Neural progenitor cell (in vitro differentiated cells): ENCODE measurements at regions not wholly inside any gene's neighbourhood (a gene's known extent, or its start where the extent isn't known, plus 50 kb on each side); places are given as distances from the start of the nearest gene placed in this dataset.

Experiments
- DNase-seq: peaks from one replicate; pipeline ENCODE4 v3.0.0-alpha.2; 2016; ENCODE audit warnings: low spot score
- H2AFZ ChIP-seq: fragments of 200-600 bp; sonication (generic); replicated peaks from 2 replicates; pipeline ENCODE4 v1.6.1; 2016; ENCODE audit warnings: antibody characterized with exemption
- H3F3A ChIP-seq: fragments of 200-600 bp; sonication (generic); 2 replicates; pipeline ENCODE4 v1.6.1; 2016; ENCODE audit warnings: antibody characterized with exemption, low read depth
- H3K27ac ChIP-seq: fragments of 200-600 bp; sonication (generic); 2 replicates; pipeline ENCODE4 v1.5.1; 2016; ENCODE audit warnings: mild to moderate bottlenecking
- H3K27me3 ChIP-seq: fragments of 200-600 bp; sonication (generic); 2 replicates; pipeline ENCODE4 v1.6.1; 2016; ENCODE audit warnings: mild to moderate bottlenecking, moderate library complexity
- H3K36me3 ChIP-seq: fragments of 200-600 bp; sonication (generic); 2 replicates; pipeline ENCODE4 v1.5.1; 2016
- H3K4me1 ChIP-seq: fragments of 200-600 bp; sonication (generic); 2 replicates; pipeline ENCODE4 v1.6.1; 2016; ENCODE audit warnings: mixed run types
- H3K4me2 ChIP-seq: fragments of 200-600 bp; sonication (generic); 2 replicates; pipeline ENCODE4 v1.6.1; 2016
- H3K4me3 ChIP-seq: fragments of 200-600 bp; sonication (generic); 2 replicates; pipeline ENCODE4 v1.5.1; 2016
- H3K79me2 ChIP-seq: fragments of 200-600 bp; sonication (generic); 2 replicates; pipeline ENCODE4 v1.6.1; 2016; ENCODE audit warnings: low read depth
- H3K9ac ChIP-seq: fragments of 200-600 bp; sonication (generic); 2 replicates; pipeline ENCODE4 v1.6.1; 2016
- H3K9me3 ChIP-seq: fragments of 200-600 bp; sonication (generic); 2 replicates; pipeline ENCODE4 v1.5.1; 2016; ENCODE audit warnings: low read depth
- H4K20me1 ChIP-seq: fragments of 200-600 bp; sonication (generic); 2 replicates; pipeline ENCODE4 v1.6.1; 2016; ENCODE audit warnings: low read depth
- H3K27ac Mint-ChIP-seq: 3 replicates; pipeline ENCODE4 v1.8.0; 2021; ENCODE audit warnings: mixed read lengths
- H3K27me3 Mint-ChIP-seq: 2 replicates; pipeline ENCODE4 v1.8.0; 2022; ENCODE audit warnings: low read depth, mild to moderate bottlenecking, inconsistent platforms, moderate library complexity, mixed read lengths; ENCODE audit not compliant: insufficient read depth
- H3K36me3 Mint-ChIP-seq: 3 replicates; pipeline ENCODE4 v1.8.0; 2021; ENCODE audit warnings: mixed read lengths
- H3K4me1 Mint-ChIP-seq: 3 replicates; pipeline ENCODE4 v1.8.0; 2021; ENCODE audit warnings: mixed read lengths
- H3K4me3 Mint-ChIP-seq: 3 replicates; pipeline ENCODE4 v1.8.0; 2021; ENCODE audit warnings: mild to moderate bottlenecking, moderate library complexity, mixed read lengths
- H3K9me3 Mint-ChIP-seq: 3 replicates; pipeline ENCODE4 v1.8.0; 2020; ENCODE audit warnings: mixed read lengths
- CTCF ChIP-seq: fragments of 200-600 bp; sonication (generic); IDR thresholded peaks from 2 replicates; pipeline ENCODE4 v1.5.1; 2017; ENCODE audit warnings: antibody characterized with exemption, mild to moderate bottlenecking
- EZH2 ChIP-seq: fragments of 200-600 bp; sonication (generic); IDR thresholded peaks from 2 replicates; pipeline ENCODE4 v1.6.1; 2017; ENCODE audit warnings: antibody characterized with exemption, mild to moderate bottlenecking, moderate library complexity
- EZH2phosphoT487 ChIP-seq: fragments of 200-600 bp; sonication (generic); IDR thresholded peaks from 2 replicates; pipeline ENCODE4 v1.6.1; 2017; ENCODE audit warnings: antibody characterized with exemption

GRCh38 chr2:18446715-18447114, 113.7 kb downstream of the RDH14 start:
- Histone ChIP-seq H3K27ac (no peak overlapping the region), H3K4me3 (no peak overlapping the region), H4K20me1 (no peaks in the 10 kb centered on the region), H3K27me3 (no peaks in the 10 kb centered on the region), H3K9me3 (no peaks in the 10 kb centered on the region), H3K36me3 (no peaks in the 10 kb centered on the region), H3K9ac (no peak overlapping the region), H3K4me2 (no peak overlapping the region), H3K79me2 (no peaks in the 10 kb centered on the region), H3K4me1 (no peaks in the 10 kb centered on the region), H3F3A (no peaks in the 10 kb centered on the region), H2AFZ (no peak overlapping the region)
- no peak for DNase-seq
- Mint-ChIP-seq H3K36me3 (no peaks in the 10 kb centered on the region), H3K27ac (no peak overlapping the region), H3K27me3 (no peaks in the 10 kb centered on the region), H3K4me1 (no peaks in the 10 kb centered on the region), H3K4me3 (no peak overlapping the region), H3K9me3 (no peaks in the 10 kb centered on the region)
- TF ChIP-seq EZH2 = no peak
- TF ChIP-seq EZH2phosphoT487 = no peak
- TF ChIP-seq CTCF = no peak

- Histone ChIP-seq H3K9ac (no peak overlapping the region), H2AFZ (no peak overlapping the region)
- H3K27me3 Mint-ChIP-seq = no peaks in the 10 kb centered on the region
Observed at GRCh38 chr2:18445433-18446320, 114.8 kb downstream of the RDH14 start.

GRCh38 chr2:18444806-18445205, 115.6 kb downstream of the RDH14 start:
- no peak for DNase-seq
- Mint-ChIP-seq H3K4me3 (no peak overlapping the region), H3K36me3 (no peaks in the 10 kb centered on the region), H3K9me3 (no peaks in the 10 kb centered on the region), H3K4me1 (no peaks in the 10 kb centered on the region), H3K27me3 (no peaks in the 10 kb centered on the region), H3K27ac (no peak overlapping the region)
- Histone ChIP-seq H3K4me2 (no peak overlapping the region), H3K79me2 (no peaks in the 10 kb centered on the region), H3K36me3 (no peaks in the 10 kb centered on the region), H4K20me1 (no peaks in the 10 kb centered on the region), H3K4me3 (no peak overlapping the region), H3K4me1 (no peaks in the 10 kb centered on the region), H3K27me3 (no peaks in the 10 kb centered on the region), H3K27ac (no peak overlapping the region), H3F3A (no peaks in the 10 kb centered on the region), H2AFZ (no peak overlapping the region), H3K9ac (no peak overlapping the region), H3K9me3 (no peaks in the 10 kb centered on the region)
- TF ChIP-seq CTCF (no peak), EZH2phosphoT487 (no peak), EZH2 (no peak)

More at GRCh38 chr2:18445433-18446320, 114.8 kb downstream of the RDH14 start:
- no peaks in the 10 kb centered on the region for H3F3A ChIP-seq
- no peaks in the 10 kb centered on the region for H3K36me3 Mint-ChIP-seq
- H3K4me2 ChIP-seq = no peak overlapping the region
- H3K27ac Mint-ChIP-seq = no peak overlapping the region
- TF ChIP-seq EZH2phosphoT487 (no peak), CTCF (no peak), EZH2 (no peak)
- H3K4me3 ChIP-seq = no peak overlapping the region
- H3K4me1 Mint-ChIP-seq = no peaks in the 10 kb centered on the region
- no peaks in the 10 kb centered on the region for H3K4me1 ChIP-seq
- no peak overlapping the region for H3K27ac ChIP-seq
- no peaks in the 10 kb centered on the region for H3K36me3 ChIP-seq
- no peaks in the 10 kb centered on the region for H3K9me3 Mint-ChIP-seq
- H3K4me3 Mint-ChIP-seq = no peak overlapping the region
- no peak for DNase-seq
- no peaks in the 10 kb centered on the region for H3K79me2 ChIP-seq
- no peaks in the 10 kb centered on the region for H3K27me3 ChIP-seq
- no peaks in the 10 kb centered on the region for H4K20me1 ChIP-seq
- H3K9me3 ChIP-seq = no peaks in the 10 kb centered on the region
